ENCODE measurements at regions not wholly inside any gene's neighbourhood (a gene's known extent, or its start where the extent isn't known, plus 50 kb on each side); places are given as distances from the start of the nearest gene placed in this dataset.

DNA sequence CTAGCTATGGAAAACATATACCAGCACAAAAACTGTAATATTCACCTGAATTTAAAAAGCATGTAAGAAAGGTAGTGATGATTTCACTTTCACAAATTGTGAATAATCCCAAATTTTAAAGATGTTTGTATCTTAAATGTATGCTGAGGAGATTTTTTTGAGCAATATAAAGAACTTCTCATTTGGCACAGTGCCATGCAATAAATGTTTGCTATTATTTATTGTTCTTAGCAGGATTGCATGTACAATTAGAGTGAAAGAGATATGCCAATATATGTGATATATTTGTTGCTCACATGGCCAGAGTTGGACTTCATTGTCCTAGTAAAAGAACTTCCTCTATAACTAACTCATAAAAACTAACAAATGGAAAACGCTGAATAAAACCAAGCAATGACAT, 895.1 kb upstream of the KCND2 start:
- TF ChIP-seq, protein P1, sequence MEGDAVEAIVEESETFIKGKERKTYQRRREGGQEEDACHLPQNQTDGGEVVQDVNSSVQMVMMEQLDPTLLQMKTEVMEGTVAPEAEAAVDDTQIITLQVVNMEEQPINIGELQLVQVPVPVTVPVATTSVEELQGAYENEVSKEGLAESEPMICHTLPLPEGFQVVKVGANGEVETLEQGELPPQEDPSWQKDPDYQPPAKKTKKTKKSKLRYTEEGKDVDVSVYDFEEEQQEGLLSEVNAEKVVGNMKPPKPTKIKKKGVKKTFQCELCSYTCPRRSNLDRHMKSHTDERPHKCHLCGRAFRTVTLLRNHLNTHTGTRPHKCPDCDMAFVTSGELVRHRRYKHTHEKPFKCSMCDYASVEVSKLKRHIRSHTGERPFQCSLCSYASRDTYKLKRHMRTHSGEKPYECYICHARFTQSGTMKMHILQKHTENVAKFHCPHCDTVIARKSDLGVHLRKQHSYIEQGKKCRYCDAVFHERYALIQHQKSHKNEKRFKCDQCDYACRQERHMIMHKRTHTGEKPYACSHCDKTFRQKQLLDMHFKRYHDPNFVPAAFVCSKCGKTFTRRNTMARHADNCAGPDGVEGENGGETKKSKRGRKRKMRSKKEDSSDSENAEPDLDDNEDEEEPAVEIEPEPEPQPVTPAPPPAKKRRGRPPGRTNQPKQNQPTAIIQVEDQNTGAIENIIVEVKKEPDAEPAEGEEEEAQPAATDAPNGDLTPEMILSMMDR (IDR thresholded peaks at IDR 0.05 in 4 of 5, conservative IDR thresholded peaks at IDR 0.05 in 1 of 5) = no peak
- TF ChIP-seq POLR2A (IDR thresholded peaks at IDR 0.05) = no peak

Measured in gastrocnemius medialis (tissue), 4 donors.